Choroid plexus epithelial cell (primary cell): ENCODE measurements at regions not wholly inside any gene's neighbourhood (a gene's known extent, or its start where the extent isn't known, plus 50 kb on each side); places are given as distances from the start of the nearest gene placed in this dataset.

Source experiments
- DNase-seq: peaks from one replicate; pipeline ENCODE4 v3.0.0-alpha.2; 2010; ENCODE audit warnings: low read depth
- H3K4me3 ChIP-seq: 2 replicates; pipeline ENCODE4 v1.5.1; 2011; ENCODE audit warnings: low read depth, mild to moderate bottlenecking, control low read depth, low read length, moderate library complexity
- TF ChIP-seq, protein P1 (sequence below): conservative IDR thresholded peaks from 2 replicates; pipeline ENCODE4 v1.5.1; 2011; ENCODE audit warnings: low read depth, mild to moderate bottlenecking, control low read depth, inconsistent platforms, low read length, moderate library complexity

GRCh38 chr10:53434413-53434812 lies 661.8 kb upstream of the MBL2 start:
- H3K4me3 ChIP-seq = no peak overlapping the region
- DNase-seq = no peak
- TF ChIP-seq, protein P1, sequence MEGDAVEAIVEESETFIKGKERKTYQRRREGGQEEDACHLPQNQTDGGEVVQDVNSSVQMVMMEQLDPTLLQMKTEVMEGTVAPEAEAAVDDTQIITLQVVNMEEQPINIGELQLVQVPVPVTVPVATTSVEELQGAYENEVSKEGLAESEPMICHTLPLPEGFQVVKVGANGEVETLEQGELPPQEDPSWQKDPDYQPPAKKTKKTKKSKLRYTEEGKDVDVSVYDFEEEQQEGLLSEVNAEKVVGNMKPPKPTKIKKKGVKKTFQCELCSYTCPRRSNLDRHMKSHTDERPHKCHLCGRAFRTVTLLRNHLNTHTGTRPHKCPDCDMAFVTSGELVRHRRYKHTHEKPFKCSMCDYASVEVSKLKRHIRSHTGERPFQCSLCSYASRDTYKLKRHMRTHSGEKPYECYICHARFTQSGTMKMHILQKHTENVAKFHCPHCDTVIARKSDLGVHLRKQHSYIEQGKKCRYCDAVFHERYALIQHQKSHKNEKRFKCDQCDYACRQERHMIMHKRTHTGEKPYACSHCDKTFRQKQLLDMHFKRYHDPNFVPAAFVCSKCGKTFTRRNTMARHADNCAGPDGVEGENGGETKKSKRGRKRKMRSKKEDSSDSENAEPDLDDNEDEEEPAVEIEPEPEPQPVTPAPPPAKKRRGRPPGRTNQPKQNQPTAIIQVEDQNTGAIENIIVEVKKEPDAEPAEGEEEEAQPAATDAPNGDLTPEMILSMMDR = no peak

GRCh38 chr10:53432035-53432434 lies 659.5 kb upstream of the MBL2 start:
- no peak overlapping the region for H3K4me3 ChIP-seq
- no peak for DNase-seq
- TF ChIP-seq, protein P1 = no peak

DNA sequence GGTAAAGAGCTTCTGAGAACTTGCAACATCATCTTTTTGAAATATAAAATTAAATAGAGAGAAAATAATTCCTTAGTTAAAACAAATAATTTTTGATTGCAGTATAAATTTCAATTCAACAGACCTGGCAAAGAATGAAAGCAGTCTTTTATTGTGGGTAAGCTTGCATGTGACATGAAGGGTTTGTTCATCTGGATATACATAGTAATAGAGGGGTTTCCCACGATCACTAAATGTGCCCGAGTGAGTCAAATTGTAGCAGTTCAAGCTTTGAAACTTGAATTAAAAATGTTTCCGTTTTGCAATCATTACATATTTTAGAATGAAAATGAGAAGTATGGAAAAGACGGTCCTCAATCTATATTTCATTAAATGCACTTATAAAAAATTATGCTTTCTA lies 658.4 kb upstream of the MBL2 start:
- TF ChIP-seq, protein P1 = no peak
- H3K4me3 ChIP-seq = no peak overlapping the region
- no peak for DNase-seq

DNA sequence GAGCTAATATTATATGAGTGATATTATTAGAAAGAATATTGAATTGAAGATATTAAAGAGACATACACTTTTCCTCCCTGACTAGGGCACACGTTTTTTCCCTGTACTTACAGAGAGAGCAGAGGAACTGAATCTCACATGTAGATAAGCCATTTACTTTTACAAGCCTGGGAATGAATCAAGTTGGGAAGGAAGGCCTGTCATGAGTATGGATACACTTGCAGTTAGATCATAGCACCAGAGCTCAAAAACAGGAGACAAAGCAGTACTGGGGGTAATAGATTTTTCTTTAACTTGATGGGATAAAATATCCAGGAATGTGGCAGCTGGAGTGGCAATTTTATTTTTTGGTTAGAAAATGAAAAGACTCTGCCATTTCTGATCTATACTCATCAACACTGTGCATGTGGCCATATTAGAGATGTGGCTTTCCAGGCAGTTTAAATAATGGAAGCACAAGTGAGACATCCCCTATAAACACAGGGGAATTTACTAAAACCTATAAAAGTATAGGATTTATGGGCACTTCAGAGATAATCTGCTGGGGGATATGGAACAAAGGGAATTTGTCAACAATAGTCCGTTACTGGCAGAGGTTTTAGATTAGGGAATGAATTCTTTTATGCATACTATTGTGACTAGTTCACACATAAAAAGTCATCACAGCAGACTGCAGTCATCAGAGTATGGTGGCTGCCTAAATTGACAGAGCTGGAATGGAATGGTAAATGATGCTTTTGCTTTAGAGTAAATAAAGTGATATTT lies 657.7 kb upstream of the MBL2 start:
- TF ChIP-seq, protein P1 = no peak
- no peak overlapping the region for H3K4me3 ChIP-seq
- DNase-seq = no peak

GRCh38 chr10:53422223-53422888 lies 649.8 kb upstream of the MBL2 start:
- no peak for DNase-seq
- TF ChIP-seq, protein P1 = no peak
- H3K4me3 ChIP-seq = no peak overlapping the region

GRCh38 chr10:53412651-53413050 lies 640.1 kb upstream of the MBL2 start:
- H3K4me3 ChIP-seq = no peak overlapping the region
- TF ChIP-seq, protein P1 = no peak

GRCh38 chr10:53406532-53406931 lies 633.9 kb upstream of the MBL2 start:
- TF ChIP-seq, protein P1 = no peak
- DNase-seq = peak; percentile 4
- no peak overlapping the region for H3K4me3 ChIP-seq

More at GRCh38 chr10:53412651-53413050, 640.1 kb upstream of the MBL2 start:
- no peak for DNase-seq
